Stimulated activated CD8-positive, alpha-beta memory T cell treated with anti-CD3 and anti-CD28 coated beads, Interleukin-4, amount 100 ng/mL, for 48 hours (primary cell): ENCODE measurements at regions not wholly inside any gene's neighbourhood (a gene's known extent, or its start where the extent isn't known, plus 50 kb on each side); places are given as distances from the start of the nearest gene placed in this dataset.
"Not testable (repeated sequence)": the region's sequence is repeated elsewhere in the genome, so short reads cannot be mapped to it uniquely, and the experiment has no call there.

Experiments used
- DNase-seq: peaks from one replicate; pipeline ENCODE4 v3.0.0-alpha.2; 2020

- DNase-seq: no peak
Observed at GRCh38 chr3:156050918-156051317, 69.5 kb upstream of the KCNAB1 start.

- DNase-seq: no peak
Observed at GRCh38 chr3:156051651-156052050, 68.7 kb upstream of the KCNAB1 start.

DNA sequence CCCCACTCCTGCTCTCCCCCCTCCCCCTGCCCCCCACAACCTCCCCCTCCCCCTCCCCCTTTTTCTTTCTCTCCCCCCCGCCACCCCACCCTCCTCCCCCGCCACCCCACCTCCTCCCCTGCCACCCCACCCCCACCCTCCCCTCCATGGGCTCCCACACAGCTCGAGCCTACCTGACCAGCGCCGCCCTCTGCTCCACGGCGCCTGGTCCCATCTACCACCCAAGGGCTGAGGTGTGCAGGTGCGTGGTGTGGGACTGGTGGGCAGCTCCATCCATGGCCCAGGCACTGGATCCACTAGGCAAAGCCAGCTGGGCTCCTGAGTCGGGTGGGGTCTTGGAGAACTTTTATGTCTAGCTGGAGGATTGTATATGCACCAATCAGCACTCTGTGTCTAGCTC, 68.3 kb upstream of the KCNAB1 start:
- no peak for DNase-seq

- DNase-seq: no peak
Observed at GRCh38 chr3:156059950-156060501, 60.4 kb upstream of the KCNAB1 start.

DNA sequence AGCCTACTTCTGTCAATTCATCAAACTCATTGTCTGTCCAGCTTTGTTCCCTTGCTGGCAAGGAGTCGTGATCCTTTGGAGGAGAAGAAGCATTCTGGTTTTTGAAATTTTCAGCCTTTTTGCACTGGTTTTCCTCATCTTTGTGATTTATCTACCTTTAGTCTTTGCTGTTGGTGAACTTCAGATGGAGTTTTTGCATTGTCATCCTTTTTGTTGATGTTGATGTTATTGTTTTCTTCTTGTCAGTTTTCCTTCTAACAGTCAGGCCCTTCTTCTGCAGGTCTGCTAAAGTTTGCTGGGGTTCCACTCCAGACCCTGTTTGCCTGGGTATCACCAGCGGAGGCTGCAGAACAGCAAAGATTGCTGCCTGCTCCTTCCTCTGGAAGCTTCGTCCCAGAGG, 52.2 kb upstream of the KCNAB1 start:
- not testable (repeated sequence) for DNase-seq

- DNase-seq: no peak
Observed at GRCh38 chr3:156070028-156070427, 50.4 kb upstream of the KCNAB1 start.
